ENCODE measurements at regions not wholly inside any gene's neighbourhood (a gene's known extent, or its start where the extent isn't known, plus 50 kb on each side); places are given as distances from the start of the nearest gene placed in this dataset.
"Not testable (repeated sequence)": the region's sequence is repeated elsewhere in the genome, so short reads cannot be mapped to it uniquely, and the experiment has no call there.

DNA sequence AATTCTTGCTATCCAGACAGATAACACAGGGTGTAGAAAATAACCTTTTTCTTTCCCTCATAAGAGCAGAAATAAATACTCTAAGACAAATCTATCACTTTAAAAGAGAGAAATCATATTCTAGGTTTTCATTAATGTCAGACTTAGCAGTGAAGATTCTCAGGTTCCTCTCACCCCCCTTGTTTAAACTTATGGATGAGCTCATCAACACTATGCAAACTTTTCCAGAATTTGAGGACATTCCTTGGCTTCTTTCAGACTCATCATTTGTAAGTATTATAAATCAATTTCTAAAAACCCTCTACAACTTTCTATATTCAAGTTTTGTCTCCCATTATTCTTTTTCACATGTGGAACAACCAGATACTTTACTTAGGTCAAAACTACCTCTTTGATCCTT is 374.9 kb upstream of the TRPC7 start:
- DNase-seq (ENCODE audit: low read depth): no peak

DNA sequence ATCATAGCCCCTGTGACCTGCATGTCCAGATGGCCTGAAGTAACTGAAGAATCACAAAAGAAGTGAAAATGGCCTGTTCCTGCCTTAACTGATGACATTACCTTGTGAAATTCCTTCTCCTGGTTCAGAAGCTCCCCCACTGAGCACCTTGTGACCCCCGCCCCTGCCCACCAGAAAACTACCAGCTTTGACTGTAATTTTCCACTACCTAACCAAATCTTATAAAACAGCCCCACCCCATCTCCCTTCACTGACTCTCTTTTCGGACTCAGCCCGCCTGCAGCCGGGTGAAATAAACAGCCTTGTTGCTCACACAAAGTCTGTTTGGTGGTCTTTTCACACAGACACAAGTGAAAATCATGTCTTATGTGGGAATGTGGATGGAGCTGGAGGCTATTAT is 373.9 kb upstream of the TRPC7 start:
- not testable (repeated sequence) for DNase-seq (ENCODE audit: low read depth)

DNA sequence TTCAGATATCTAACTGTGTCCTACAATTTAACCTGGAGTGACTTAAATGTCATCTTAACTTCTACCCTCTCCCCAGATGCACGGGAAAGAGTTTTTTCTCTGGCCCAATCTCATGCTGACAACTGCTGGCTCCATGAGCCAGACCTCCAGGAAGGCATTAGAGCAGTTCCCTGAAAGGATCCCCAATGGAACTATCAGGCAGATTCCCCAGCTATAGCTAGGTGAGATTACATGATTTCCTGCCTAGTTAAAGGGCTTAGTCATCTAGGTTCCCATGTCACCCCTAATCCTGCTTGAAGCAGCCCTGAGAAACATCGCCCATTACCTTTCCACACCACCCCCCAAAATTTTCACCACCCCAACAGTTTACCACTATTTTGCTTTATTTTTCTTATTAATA is 373.5 kb upstream of the TRPC7 start:
- peak; percentile 5 for DNase-seq (ENCODE audit: low read depth)

DNA sequence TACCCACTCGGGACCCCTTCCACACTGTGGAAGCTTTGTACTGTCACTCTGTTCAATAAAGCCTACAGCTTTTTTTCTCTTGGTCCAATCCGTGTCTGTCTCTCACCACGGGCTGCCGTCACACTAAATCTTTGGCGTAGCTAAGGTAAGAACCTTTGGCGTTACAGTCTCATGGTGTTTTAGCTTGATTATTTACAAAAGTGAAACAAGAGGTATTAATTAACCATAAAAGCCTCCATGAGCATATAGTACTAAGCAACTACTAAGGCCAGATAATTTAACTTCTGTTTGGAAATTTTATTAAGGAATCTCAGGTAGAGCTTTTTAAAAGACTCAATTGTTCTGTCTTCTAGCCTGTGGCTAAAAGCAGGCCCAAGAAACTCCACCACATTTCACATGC is 370.7 kb upstream of the TRPC7 start:
- DNase-seq (ENCODE audit: low read depth): no peak

DNA sequence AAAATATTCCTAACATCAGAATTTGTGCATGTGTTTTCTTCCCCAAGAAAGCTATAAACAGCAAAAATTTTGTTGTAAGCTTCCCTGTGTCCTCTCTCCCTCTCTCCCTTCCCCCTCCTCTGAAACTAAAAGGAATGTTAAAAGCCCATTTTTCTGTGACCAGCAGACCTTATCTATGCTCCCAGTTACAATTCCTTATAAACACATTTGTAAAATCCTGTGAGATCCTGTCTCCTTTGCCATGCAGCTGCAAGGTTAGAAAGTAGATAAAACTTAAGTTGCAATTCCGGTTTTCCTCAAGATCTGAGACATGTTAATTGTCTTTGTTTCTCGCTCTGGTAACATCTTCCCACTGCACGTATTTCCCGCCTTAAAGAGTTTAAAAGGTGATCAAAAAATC is 370.3 kb upstream of the TRPC7 start:
- DNase-seq (ENCODE audit: low read depth): not testable (repeated sequence)

DNA sequence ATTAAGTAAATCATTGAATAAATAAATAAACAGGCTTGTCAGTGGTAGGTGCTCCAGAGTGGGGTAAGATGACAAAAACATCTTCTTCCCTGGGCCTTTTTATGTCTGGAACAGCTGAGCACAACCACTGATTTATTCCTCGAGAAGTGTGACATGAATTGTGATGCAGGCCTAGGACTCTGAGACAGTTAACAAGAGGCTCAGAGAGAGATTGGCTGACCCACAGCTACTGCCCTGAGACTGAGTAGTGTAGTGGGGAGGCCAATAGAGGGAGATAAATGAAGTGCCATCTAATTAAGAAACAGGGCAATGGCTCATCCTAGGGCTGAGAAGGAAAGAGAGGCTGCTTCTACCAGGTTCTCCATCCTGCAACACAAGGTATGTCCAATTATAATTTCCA is 369.3 kb upstream of the TRPC7 start:
- DNase-seq (ENCODE audit: low read depth): no peak

DNA sequence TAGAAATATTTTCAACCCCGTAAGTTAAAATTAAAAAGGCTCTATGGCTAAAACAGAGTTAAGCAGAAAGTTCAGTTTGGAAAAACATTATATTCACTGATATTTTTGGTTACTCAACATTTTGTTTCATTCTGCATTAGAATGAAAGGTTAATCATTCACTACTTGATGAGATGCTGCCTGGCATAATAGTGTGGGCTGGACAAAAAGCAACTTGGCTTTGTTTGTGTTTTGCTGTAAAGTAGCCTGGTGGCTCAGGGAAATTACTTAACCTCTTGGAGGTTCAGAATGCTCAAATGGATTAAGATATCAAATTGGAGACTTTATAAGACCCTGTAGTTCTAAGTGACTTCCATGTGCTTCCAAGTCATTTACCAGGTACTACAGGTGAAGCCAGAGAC is 367.4 kb upstream of the TRPC7 start:
- no peak for DNase-seq (ENCODE audit: low read depth)

DNA sequence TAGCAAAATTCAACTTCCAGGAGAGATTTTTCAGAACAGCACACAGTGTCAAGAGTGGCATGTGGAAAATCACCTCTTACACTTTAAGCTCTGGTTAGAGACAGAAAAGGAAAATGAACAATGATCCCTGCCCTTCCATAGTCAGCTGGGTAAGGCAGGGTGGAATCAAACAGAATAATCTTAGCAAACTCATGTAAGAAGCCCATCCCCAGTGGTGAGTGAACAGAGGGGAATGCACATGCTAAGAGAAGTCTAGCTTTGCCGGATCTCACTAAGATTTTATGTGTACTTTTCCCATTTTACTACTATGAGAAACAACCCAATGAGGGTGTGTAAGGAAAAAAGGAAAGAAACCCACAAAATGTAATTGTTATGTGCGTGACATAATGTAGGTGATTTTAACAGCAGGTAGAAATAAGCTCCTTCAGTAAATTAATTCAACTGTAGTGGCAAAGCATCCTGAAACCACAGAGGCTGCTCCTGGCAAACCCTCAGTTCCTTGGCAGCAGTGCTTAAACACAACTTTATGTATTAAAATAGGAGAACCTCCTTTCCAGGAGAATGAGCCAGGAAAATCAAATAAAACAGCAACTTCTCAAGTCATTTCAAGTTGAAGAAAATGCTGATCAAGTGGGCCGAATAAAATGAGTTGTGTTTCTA is 366.0 kb upstream of the TRPC7 start:
- DNase-seq (ENCODE audit: low read depth): peak; percentile 23

DNA sequence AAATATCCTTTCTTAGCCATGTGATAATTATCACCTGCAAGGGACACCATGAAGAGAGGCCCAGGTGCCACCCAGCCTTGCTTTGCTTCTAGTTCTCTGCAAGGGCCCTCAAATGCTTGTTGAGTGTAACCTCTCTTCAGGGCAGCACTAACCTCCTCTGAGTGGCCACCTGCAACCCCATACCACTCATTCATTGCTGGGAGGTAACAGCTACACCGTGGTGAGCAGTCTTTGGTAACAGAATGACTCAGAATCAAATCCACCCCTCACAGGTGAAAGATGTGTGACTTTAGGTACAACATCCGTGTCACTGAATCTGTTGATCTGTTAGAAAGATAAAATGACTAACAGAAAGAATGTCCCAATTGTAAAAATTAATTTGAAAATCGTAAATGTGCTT is 365.1 kb upstream of the TRPC7 start:
- DNase-seq (ENCODE audit: low read depth): peak; percentile 29

DNA sequence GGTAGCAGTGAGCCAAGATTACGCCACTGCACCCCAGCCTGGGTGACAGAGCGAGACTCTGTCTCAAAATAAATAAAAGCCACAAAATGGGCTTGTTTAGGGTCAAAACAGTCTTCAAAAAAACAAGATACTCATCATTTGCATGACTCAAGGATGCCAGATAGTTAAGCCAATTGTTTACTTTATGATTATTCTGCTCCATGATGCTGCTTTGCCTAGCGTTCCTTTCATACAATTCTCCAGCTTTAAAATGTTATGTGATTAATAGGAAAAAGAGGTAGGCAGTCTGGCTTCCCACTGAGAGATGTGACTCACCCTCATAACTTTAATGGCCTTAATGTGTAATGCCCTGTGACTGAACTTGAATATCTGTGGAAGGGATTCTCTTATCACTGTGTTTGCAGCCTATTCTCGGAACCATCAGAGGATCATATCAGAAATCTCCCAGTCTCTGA is 364.6 kb upstream of the TRPC7 start:
- peak; percentile 89 for DNase-seq (ENCODE audit: low read depth)

DNA sequence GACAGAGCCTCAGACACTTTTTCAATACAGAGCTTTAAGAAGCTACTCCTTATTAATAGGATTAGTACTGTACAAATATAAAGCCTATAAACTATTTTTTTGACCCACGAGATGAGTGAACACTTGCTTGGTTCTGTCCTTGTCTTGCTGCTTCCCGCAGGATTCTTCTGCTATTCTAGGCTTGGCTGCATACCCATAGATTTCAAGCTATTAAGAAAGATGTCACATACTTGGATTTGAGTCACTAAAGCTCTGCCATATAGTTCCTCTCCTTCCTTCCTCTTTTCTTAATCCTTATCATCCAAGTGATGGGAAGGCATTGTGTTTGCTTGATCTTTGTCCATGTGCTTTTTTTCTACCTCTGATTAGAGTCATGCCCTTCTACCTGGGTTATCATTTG is 361.2 kb upstream of the TRPC7 start:
- no peak for DNase-seq (ENCODE audit: low read depth)

DNA sequence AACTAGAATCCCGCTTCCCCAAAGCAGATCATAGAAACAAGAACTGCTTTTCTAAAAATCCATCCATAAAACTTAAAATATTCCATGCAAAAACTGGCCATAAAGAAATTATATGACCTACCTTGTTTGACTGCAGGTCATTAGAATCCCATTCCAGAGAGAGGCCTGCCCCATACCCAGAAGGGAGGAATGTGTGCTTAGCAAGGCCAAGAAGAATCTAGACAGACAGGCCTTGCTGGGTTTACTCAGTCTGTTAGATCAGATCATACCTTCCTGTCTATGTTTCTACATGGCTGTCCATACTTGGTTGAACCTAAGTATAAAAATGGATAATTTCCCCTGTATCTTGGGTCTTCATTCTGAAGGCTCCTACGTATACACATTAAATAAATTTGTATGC is 358.8 kb upstream of the TRPC7 start:
- no peak for DNase-seq (ENCODE audit: low read depth)

DNA sequence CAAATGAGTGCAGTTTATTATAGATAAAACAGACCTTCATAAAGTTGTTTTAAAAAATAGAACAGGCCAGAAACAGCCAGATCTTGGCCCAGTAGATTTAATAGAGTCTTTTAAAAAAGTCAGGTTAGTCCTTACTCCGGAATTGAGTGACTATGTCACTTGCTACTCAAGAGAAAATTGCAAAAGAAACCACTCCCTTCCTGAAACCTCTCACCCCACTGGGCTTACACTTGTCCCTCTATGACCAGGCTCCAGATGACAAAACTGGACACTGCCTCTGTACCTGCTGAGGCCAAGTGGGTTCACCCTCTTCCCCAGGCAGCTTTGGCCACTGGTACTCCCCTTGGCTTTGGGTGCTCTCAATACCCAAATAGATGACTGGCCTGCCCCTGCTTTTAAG is 357.2 kb upstream of the TRPC7 start:
- DNase-seq (ENCODE audit: low read depth): no peak

DNA sequence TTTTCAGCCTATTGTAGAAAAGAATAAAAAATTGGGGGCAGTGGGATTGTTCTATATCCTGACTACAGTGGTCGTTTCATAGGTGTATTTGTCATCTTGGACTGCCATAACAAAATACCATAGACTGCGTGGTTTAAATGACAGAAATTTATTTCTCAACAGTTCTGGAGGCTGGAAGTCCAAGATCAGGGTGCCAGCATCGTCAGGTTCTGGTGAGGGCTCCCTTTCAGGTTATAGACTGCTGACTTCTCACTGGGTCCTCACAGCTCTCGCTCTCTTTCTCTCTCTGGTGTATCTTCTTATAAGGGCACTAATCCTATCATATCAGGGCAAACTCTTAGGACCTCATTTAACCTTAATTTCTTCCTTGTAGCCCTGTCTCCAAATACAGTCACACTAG is 356.7 kb upstream of the TRPC7 start:
- DNase-seq (ENCODE audit: low read depth): no peak

DNA sequence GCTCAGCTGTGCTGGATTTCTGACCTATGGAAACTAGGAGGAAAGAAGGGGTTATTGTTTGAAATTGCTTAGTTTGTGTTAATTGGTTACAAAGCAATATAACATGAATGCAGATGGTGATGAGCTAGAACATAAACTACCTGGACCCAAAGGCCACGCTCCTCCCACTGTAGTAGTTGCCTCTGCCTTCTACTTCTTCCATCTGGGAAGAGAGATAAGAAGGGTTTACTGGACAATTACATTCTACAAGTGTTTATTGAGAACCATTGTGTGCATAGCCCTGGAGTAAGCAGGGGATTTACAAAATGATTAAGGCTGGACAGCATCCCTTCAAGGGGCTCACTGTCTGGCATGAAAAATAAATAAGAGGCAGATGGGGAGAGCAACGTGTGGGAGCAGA is 355.3 kb upstream of the TRPC7 start:
- no peak for DNase-seq (ENCODE audit: low read depth)

DNA sequence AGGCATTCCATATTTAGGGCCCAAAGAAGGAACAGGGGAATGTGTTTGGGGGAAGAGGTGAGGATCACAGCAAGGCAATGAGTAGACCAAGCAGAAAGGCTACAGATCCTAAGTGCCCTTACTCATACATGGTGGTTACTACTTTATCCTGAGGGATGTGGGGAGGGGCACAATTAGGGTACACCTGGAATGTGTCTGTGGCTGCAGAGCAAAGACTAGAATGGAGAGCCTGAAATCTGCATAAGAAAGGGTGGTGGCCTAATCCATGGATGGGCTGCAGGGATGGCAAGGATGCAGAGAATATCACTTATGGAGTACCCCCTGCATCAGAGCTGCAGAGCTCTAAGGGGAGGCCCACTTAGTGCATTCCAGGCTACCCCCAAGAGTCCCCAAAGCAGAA is 352.6 kb upstream of the TRPC7 start:
- no peak for DNase-seq (ENCODE audit: low read depth)

DNA sequence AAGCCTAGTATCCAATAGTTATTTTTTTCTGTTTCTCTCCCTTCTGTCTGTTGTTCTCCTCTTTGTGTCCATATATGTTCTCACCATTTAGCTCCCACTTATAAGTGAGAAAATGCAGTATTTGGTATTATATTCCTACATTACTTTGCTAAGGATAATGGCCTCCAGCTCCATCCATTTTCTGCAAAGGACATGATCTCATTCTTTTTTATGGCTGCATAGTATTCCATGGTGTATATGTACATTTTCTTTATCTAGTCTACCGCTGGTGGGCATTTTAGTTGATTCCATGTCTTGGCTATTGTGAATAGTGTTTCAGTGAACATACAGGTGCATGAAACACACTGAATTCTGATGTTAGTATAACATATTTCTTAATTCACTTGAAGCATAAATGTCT is 348.9 kb upstream of the TRPC7 start:
- no peak for DNase-seq (ENCODE audit: low read depth)

DNA sequence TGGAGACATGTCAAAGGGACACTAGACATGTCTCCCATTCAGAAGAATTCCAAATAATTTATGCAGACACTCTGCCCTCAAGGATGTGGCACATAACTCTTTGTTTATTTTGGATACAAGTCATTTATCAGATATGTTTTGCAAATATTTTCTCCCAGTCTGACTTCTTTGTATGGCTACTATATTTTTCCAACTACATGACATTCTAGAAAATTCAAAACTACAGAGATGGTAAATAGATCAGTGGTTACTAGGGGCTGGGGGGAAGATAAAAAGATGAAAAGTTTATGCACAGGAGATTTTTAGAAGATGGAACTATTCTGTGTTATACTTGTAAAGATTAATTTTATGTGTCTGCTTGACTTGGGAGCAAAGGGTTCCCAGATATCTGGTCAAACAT is 347.3 kb upstream of the TRPC7 start:
- DNase-seq (ENCODE audit: low read depth): no peak

DNA sequence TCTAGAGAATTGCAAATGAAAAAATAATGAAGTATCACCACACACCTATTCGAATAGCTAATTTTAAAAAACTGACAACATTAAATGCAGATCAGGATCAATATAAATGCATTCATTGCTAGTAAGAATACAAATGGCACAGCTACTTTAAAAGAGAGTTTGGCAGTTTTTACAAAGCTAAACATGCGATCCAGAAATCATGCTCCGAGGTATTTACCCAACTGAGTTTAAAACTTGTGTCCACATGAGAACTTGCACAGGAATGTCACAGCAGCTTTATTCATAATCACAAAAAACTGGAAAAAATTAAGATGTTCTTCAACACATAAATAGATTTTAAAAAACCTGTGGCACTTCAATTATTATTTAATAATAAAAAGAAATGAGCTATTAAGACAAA is 345.5 kb upstream of the TRPC7 start:
- no peak for DNase-seq (ENCODE audit: low read depth)

DNA sequence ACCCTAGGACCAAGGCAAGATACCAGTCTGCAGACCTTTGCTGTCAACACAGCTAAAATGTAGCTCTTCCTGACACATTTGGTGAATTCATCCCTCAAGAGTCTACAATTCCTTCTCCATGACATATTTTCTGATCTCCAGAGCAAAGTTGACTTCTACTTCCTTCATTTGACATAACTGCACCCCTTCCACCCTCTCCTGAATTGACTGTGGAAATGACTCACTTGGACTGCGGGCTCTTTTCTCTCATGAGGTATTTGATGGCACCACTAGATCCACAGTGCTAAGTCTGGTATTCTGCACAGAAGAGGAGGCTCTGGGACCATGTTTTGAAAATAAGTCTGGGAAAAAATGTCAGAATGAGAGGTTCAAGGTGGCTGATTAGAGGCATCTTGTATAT is 338.4 kb upstream of the TRPC7 start:
- no peak for DNase-seq (ENCODE audit: low read depth)

DNA sequence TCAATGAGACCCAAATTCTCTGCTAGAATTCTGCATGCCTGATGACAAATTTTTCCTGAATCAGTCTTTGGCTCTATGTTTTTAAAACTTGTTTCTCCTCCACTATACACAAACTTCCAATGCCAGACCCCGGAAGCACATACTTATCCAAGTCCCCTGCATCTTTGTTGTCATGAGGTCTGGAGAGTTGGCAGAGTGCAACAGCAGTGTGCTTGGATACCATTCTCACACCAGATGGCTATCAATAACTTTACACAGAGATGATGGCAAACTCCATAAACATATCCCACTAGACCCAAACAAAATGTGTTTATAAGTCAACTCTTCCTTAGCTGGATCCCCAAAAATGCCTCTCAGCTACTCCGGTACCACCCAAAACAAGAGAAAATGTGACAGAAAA is 337.7 kb upstream of the TRPC7 start:
- DNase-seq (ENCODE audit: low read depth): no peak

DNA sequence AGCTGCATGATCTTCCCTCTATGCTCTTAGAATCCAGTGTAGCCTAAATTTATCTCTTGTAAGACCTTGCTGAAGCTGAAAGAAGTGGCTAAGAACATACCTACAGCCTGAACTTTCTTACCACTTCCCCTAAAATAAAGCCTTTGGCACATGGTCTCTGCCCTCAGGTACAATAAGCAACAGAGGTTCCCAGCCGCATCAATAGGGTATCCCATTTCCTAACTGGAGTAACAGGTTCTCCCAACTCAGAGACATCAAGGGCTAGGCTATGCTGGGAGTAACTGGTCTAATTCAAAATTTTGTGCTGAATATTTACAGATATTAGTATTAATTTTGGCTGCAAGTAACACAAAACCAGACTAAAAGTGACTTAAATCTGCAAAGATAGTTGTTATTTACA is 335.8 kb upstream of the TRPC7 start:
- no peak for DNase-seq (ENCODE audit: low read depth)

DNA sequence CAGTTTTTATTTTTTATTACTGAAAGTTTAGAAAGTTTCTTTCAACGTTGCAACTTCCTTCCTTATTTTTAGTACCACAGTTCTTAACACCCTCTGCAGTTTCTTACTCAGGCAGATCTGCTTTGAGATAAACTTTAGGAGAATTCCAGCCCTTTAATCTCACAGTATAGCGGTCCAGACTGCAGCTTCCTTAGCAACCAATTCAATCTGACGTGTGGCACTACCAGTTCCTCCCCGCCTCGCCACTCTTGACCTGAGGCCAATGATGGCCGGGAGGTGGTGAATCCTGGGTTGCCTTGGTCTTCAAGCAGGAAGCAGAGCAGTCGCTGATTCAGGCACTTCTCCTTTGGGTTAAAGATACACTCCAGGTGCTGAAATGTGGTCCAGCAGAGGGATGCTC is 334.3 kb upstream of the TRPC7 start:
- DNase-seq (ENCODE audit: low read depth): no peak

DNA sequence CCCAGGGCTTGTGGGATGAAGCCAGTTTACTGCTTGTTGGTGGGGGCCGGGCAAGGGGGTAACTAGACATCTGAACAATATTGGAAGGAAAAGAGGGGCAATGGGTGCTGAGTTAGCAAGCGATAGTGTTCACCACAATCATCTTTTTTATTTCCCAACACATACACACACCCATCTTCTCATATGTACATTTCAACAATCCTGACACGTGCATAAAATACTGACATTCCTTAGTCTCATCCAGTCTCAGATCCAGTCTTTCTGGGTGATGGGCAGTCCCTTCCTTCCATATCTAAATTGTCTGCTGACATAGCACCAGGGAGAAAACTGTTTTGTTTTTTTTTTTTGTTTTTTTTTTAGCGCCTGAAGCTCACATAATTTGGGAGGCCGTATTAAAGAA is 333.6 kb upstream of the TRPC7 start:
- DNase-seq (ENCODE audit: low read depth): no peak

DNA sequence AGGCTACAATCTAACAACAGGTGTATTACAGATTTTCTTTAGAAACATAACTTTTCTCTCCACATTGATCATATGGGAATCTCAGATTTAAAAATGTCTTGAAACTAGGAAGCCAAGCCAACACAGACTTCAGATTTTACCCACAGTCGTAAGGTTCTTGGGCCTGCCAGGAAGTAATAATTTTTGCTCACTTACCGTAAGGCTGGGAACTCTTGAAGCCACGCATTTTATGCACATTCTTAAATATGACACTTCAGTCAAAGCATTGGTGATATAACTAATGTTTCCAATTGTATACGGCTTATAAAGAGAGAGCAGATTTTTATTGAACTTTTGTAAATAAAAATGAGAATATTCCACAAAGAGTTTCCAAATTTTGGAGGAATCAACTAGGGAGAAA is 328.9 kb upstream of the TRPC7 start:
- DNase-seq (ENCODE audit: low read depth): no peak

All from Daoy (cell line).